SU-DHL-6 (cell line): ENCODE measurements at regions not wholly inside any gene's neighbourhood (a gene's known extent, or its start where the extent isn't known, plus 50 kb on each side); places are given as distances from the start of the nearest gene placed in this dataset.
A peak's percentile ranks its signal among the peaks of the same experiment; 100 is the strongest.

Experiments used
- H2AFZ ChIP-seq: fragments of 200-600 bp; sonication (generic); 2 replicates; pipeline ENCODE4 v1.6.1; 2014; ENCODE audit warnings: low read depth, mild to moderate bottlenecking, moderate library complexity, mixed read lengths, antibody characterized with exemption, low read length; ENCODE audit not compliant: severe bottlenecking
- H3F3A ChIP-seq: fragments of 200-600 bp; shearing (Covaris generic); 2 replicates; pipeline ENCODE4 v1.6.0; 2016; ENCODE audit warnings: antibody characterized with exemption, mild to moderate bottlenecking; ENCODE audit not compliant: insufficient read depth
- H3K27ac ChIP-seq: fragments of 200-600 bp; sonication (generic); 2 replicates; pipeline ENCODE4 v1.5.1; 2016; ENCODE audit warnings: low read depth, mild to moderate bottlenecking, low read length, moderate library complexity, mixed read lengths
- H3K27me3 ChIP-seq: fragments of 200-600 bp; sonication (generic), shearing (Covaris generic); 2 replicates; pipeline ENCODE4 v1.6.0; 2014; ENCODE audit warnings: mild to moderate bottlenecking, low read length
- H3K36me3 ChIP-seq: fragments of 200-600 bp; sonication (generic); 2 replicates; pipeline ENCODE4 v1.6.1; 2014; ENCODE audit warnings: mild to moderate bottlenecking, low read length, mixed read lengths
- H3K4me2 ChIP-seq: fragments of 300-600, 200-600 bp; shearing (Covaris generic), sonication (generic); 2 replicates; pipeline ENCODE4 v1.6.0; 2014; ENCODE audit warnings: low read length, low read depth, mild to moderate bottlenecking; ENCODE audit not compliant: poor library complexity, severe bottlenecking
- H3K4me3 ChIP-seq: fragments of 200-600 bp; sonication (generic); 2 replicates; pipeline ENCODE4 v1.5.1; 2014; ENCODE audit warnings: antibody characterized with exemption, low read length, mild to moderate bottlenecking, mixed read lengths; ENCODE audit not compliant: insufficient read depth, poor library complexity, severe bottlenecking
- H3K79me2 ChIP-seq: fragments of 200-600 bp; sonication (generic); 2 replicates; pipeline ENCODE4 v1.6.1; 2014; ENCODE audit warnings: mild to moderate bottlenecking, low read length, moderate library complexity; ENCODE audit not compliant: insufficient read depth
- H3K9ac ChIP-seq: fragments of 200-600 bp; sonication (generic); 2 replicates; pipeline ENCODE4 v1.7.0; 2014; ENCODE audit warnings: mild to moderate bottlenecking, low read length
- H3K9me2 ChIP-seq: fragments of 200-600 bp; sonication (generic); replicated peaks from 2 replicates; pipeline ENCODE4 v1.6.1; 2014; ENCODE audit warnings: low read length; ENCODE audit not compliant: insufficient read depth
- H3K9me3 ChIP-seq: fragments of 200-600 bp; sonication (generic); 2 replicates; pipeline ENCODE4 v1.6.1; 2014; ENCODE audit warnings: low read length, mixed read lengths; ENCODE audit not compliant: insufficient read depth
- H4K20me1 ChIP-seq: fragments of 200-600 bp; sonication (generic); 2 replicates; pipeline ENCODE4 v1.6.1; 2014; ENCODE audit warnings: low read depth, mild to moderate bottlenecking, antibody characterized with exemption, low read length, moderate library complexity, mixed read lengths
- CTCF ChIP-seq: fragments of 200-600 bp; sonication (generic); IDR thresholded peaks from one replicate; pipeline ENCODE4 v1.5.1; 2017; ENCODE audit warnings: antibody characterized with exemption, mild to moderate bottlenecking, low read length, moderate library complexity; ENCODE audit not compliant: insufficient read depth, poor library complexity, severe bottlenecking
- EZH2phosphoT487 ChIP-seq: fragments of 200-600 bp; sonication (generic), shearing (Covaris generic); conservative IDR thresholded peaks from 2 replicates; pipeline ENCODE4 v1.6.1; 2018; ENCODE audit warnings: mild to moderate bottlenecking, antibody characterized with exemption, low read length, moderate library complexity, mixed read lengths

GRCh38 chr4:175394208-175394607 is 417.9 kb downstream of the GPM6A start:
- Histone ChIP-seq H3K9ac (no peak overlapping the region), H3K4me3 (no peak overlapping the region), H2AFZ (no peak overlapping the region), H3K36me3 (no peaks in the 10 kb centered on the region), H3K9me3 (peaks cover under 1% of the 10 kb centered on the region; the same call in 1 of the 2 replicates), H4K20me1 (no peaks in the 10 kb centered on the region), H3K4me2 (no peak overlapping the region), H3K27ac (no peak overlapping the region), H3F3A (no peaks in the 10 kb centered on the region), H3K79me2 (no peaks in the 10 kb centered on the region), H3K9me2 (no peaks in the 10 kb centered on the region), H3K27me3 (no peaks in the 10 kb centered on the region)
- TF ChIP-seq CTCF (no peak), EZH2phosphoT487 (no peak)

- Histone ChIP-seq H3K79me2 (no peaks in the 10 kb centered on the region), H3K9ac (no peak overlapping the region), H3K27ac (no peak overlapping the region), H2AFZ (peak overlapping the region; percentile 60), H3K9me2 (no peaks in the 10 kb centered on the region), H3K4me2 (no peak overlapping the region), H3F3A (no peaks in the 10 kb centered on the region), H3K9me3 (no peaks in the 10 kb centered on the region), H3K4me3 (no peak overlapping the region), H3K36me3 (no peaks in the 10 kb centered on the region), H4K20me1 (no peaks in the 10 kb centered on the region), H3K27me3 (no peaks in the 10 kb centered on the region)
- no peak for TF ChIP-seq CTCF
- no peak for TF ChIP-seq EZH2phosphoT487
These were observed 406.1 kb downstream of the GPM6A start for GRCh38 chr4:175405961-175406360.

- H3K36me3 ChIP-seq: no peaks in the 10 kb centered on the region
- H3K27me3 ChIP-seq: no peaks in the 10 kb centered on the region
- TF ChIP-seq EZH2phosphoT487 (no peak), CTCF (no peak)
- no peak overlapping the region for H2AFZ ChIP-seq
- H3K9me2 ChIP-seq: no peaks in the 10 kb centered on the region
- no peak overlapping the region for H3K4me3 ChIP-seq
- H3F3A ChIP-seq: no peaks in the 10 kb centered on the region
- H4K20me1 ChIP-seq: no peaks in the 10 kb centered on the region
- H3K9me3 ChIP-seq: no peaks in the 10 kb centered on the region
- no peaks in the 10 kb centered on the region for H3K79me2 ChIP-seq
- no peak overlapping the region for H3K9ac ChIP-seq
- H3K4me2 ChIP-seq: no peak overlapping the region
- no peak overlapping the region for H3K27ac ChIP-seq
These were observed 404.1 kb downstream of the GPM6A start for GRCh38 chr4:175407926-175408325.
